GM11168 (cell line): ENCODE measurements at regions not wholly inside any gene's neighbourhood (a gene's known extent, or its start where the extent isn't known, plus 50 kb on each side); places are given as distances from the start of the nearest gene placed in this dataset.

Source experiments
- in situ Hi-C: fragments of 300-500 bp; cut with MboI; formaldehyde crosslinking; loops from one replicate; pipeline ENCODE4 v1.12.0; 2022; ENCODE audit warnings: low sequenced_read_pairs; ENCODE audit not compliant: unreplicated experiment

GRCh38 chr15:60130821-60131220 is 126.7 kb downstream of the FOXB1 start:
- in situ Hi-C loops = no loop called here

GRCh38 chr15:60134609-60135008 is 130.5 kb downstream of the FOXB1 start:
- in situ Hi-C loops = no loop called here

GRCh38 chr15:60135961-60136360 is 131.8 kb downstream of the FOXB1 start:
- in situ Hi-C loops = no loop called here

DNA sequence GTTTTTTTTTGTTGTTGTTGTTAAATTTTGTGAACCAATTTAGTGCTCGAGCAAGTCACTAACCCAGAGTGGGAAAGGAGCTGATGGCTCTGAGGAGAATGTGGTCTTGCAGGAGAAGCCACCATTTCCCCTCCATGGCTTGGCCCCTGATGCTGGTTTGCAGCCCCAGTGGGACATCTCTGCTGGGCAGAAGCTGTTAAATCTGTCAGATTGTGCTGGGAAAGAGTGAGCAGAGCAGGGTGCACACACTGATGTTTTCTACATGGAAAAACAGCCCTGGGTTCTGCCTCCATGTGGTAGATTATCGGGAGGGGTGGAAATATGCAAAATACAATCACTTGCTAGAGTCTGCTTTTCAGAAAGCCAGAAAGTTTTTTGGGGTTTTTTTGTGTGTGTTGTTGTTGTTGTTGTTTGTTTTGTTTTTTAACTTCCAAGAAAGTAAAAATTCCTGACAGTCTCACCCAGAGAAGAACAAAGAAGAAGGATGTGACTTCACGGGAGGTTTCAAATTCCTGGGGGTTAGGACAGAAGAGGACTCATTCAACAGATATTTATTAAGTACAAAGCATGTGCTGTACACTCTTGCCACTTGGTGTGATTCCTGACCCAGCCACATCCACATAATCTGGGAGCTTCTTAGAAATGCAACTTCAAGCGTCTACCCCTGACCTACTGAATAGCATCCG is 133.7 kb downstream of the FOXB1 start:
- in situ Hi-C loops = no loop called here

DNA sequence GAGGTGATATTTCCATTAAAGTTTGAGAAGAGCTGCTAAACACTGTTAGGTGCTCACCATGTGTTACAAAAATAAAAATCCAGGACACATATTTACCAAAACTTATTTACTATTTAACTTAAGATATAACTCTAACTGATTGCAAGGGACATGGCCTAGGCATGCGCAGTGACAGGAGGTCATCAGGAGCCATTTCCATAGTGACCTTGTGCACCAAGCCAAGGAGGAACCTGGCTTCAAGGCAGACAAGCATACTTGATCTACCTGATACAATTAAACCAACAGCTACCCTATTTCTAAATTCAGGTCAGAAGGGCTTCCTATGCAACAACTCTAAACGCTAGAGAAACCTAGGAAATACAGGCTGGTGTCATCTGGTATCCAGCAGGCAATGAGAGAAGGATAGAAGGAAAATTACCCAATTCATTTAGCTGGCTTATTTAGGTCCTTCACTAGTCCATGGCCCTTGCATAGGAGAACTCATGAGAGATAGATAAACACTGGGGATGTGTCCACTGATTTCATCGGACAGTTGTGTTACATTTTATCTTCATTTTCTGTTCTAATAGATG is 134.4 kb downstream of the FOXB1 start:
- in situ Hi-C loops = no loop called here

DNA sequence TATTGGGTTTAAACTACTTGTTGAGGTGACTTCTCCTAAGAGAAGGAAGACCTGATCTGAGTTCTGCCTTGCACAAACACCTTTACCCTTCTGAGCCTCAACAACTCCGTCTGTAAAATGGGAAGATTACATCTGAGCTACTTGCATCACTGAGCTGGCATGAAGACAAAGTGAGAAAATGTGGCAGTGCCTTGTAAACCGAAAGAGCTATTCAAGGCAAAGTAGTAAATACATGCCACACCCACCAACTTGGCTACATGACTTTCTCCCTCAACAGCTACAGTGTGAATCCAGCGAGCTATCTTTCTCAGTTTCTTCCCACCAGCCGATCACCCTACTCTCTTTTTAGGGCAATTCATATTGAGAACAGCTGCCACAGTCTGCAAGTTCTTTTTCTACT is 148.3 kb downstream of the FOXB1 start:
- in situ Hi-C loops = no loop called here

DNA sequence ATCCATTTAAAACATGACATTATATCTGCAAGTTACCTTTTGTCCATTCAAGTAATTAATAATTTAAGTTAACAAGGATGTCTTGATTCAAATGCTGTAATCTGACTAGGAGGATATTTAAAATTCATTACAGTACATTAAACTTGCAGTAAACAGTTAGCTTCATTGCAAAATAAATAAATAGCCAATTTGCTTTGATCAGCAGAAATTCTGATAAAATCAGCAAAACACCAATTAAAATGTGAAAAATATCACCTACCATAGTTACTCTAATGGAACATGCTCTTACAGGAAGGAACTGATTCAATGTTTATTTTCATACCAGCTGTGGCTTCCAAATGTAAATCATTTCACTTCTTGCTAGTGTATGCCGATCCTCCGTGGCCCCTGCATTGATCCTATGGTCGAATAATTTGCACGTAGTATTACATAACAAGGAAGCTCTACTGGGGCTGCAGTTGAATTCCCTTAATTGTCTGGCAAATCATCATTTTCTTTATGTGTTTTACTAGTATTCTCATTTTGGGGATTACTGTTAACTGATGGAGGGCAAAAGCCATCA is 150.7 kb downstream of the FOXB1 start:
- in situ Hi-C loops = no loop called here

DNA sequence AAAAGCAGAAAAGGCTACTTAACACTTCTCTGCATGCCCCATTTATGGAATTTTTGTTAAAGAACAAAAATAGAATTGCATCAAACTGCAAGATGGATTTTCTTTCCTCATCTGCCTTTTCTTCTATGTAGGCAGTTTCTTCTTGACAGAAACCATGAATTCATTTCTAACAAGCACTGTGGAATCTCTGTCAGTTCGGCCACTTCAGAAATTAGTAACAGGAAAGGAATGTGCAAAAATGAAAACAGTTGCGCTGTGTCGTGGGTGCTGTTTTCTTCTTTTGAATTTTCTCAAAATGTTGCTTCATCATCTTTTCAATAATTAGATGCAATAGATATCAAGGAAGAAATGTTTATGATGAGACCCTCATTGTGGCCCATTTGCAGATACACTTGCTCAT is 151.6 kb downstream of the FOXB1 start:
- in situ Hi-C loops = no loop called here

GRCh38 chr15:60160909-60161308 is 156.8 kb downstream of the FOXB1 start:
- in situ Hi-C loops = no loop called here

DNA sequence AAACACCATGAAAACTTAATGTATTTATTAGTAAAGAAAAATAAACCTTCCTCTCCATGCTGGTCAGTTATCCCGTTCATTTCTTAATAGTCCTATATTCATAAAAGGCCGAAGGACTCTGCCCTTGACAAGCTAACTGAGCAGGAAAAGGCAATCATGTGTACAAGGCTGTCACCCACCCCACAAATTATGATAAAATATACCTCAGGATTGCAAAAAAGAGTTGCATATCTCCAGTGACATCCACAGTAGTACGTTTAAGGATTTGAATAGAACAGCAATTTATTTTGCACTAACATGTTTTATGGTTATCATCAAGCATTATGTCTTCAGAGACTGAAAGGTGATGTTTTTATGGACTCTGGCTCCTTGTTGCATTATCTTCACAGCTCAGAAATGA is 157.6 kb downstream of the FOXB1 start:
- in situ Hi-C loops = no loop called here

- in situ Hi-C loops = no loop called here
Observed at GRCh38 chr15:60162251-60162967, 158.3 kb downstream of the FOXB1 start.

GRCh38 chr15:60162968-60163355 is 158.9 kb downstream of the FOXB1 start:
- in situ Hi-C loops = no loop called here

DNA sequence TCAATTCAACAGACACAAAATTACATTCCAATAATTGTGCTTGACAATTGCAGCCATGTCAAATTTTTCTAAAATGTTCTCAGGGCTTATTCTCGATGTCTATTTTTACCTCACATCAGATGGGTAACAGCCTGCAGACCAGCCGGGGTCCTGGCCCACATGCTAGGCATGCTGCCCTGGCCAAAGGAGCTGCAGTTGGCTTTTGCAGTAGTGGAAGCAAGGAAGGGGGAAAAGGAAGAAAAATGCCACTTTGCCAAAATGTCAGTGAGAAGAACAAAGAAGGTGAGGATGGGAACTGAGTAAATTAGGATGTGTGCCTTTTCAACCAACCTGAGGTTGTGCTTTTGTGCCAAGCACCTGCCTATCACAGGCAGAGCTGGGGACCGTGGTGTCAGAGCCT is 161.0 kb downstream of the FOXB1 start:
- in situ Hi-C loops = no loop called here

DNA sequence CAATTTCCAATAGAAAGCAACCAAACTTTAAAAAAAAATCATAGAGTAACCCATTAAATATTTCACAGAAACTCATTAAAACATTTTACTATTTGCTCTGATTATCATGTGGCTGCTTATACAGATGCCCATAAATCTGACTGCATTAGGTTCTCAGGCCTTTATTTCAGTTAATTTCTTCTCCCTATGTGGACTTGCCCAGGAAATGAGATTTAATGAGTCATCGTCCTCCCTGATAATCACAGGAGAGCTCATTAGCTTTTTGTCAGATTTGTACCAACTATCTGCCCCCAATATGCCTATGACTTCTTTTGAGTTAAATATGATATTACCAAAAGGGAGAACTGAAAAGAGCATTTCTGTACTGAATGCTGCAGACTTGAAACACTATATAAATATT is 168.0 kb downstream of the FOXB1 start:
- in situ Hi-C loops = loop anchor here (10.0 kb wide), 1 partner anchor 177 kb away; no protein-coding TSS in a partner anchor

GRCh38 chr15:60179786-60180391 is 175.8 kb downstream of the FOXB1 start:
- in situ Hi-C loops = loop anchor here (10.0 to 25.0 kb wide), 2 partner anchors 185 to 443 kb away; no protein-coding TSS in a partner anchor

DNA sequence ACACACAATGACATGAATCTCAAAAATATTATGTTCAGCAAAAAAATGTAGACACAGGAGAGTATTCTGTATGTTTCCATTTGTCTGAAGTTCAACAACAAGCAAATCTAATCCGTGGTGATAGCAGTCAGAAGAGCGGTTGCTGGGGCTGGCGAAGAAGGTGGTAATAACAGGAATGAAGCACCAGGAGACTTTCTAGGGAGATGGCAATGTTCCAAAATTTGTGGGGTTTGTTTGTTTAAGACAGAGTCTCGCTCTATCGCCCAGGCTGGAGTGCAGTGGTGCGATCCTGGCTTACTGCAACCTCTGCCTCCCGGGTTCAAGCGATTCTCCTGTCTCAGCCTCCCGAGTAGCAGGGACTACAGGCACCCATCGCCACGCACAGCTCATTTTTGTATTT is 177.8 kb downstream of the FOXB1 start:
- in situ Hi-C loops = loop anchor here (25.0 kb wide), 1 partner anchor 445 kb away; no protein-coding TSS in a partner anchor

- in situ Hi-C loops = loop anchor here (25.0 kb wide), 1 partner anchor 446 kb away; no protein-coding TSS in a partner anchor
Observed at GRCh38 chr15:60183366-60183765, 179.3 kb downstream of the FOXB1 start.

- in situ Hi-C loops = loop anchor here (25.0 kb wide), 1 partner anchor 447 kb away; no protein-coding TSS in a partner anchor
Observed at GRCh38 chr15:60184579-60184978, 180.5 kb downstream of the FOXB1 start.

GRCh38 chr15:60191016-60191415 is 186.9 kb downstream of the FOXB1 start:
- in situ Hi-C loops = loop anchor here (25.0 kb wide), 1 partner anchor 454 kb away; no protein-coding TSS in a partner anchor

DNA sequence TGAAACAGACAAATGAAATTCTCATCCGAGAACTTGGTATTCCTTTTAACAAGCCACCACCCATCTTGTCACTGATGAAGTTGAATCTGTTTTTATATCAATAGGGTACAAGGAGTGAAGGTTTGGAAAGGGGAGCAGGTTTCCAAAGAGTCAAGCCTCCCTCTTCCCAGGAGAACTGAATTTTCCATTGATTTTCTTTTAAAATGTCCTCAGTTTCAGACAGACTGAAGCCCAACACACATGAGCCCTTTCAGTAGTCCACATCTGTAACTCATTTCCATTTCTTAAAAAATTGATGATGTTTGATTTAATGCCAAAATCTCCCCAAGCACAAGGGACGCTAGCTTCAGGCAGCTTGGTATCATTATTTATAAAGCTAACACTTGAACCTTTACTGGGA is 187.7 kb downstream of the FOXB1 start:
- in situ Hi-C loops = loop anchor here (25.0 kb wide), 1 partner anchor 455 kb away; no protein-coding TSS in a partner anchor
